ENCODE measurements at regions not wholly inside any gene's neighbourhood (a gene's known extent, or its start where the extent isn't known, plus 50 kb on each side); places are given as distances from the start of the nearest gene placed in this dataset.

GRCh38 chr10:118537623-118538022 is 57.8 kb downstream of the PRLHR start:
- no peak for DNase-seq (ENCODE audit: low read depth in 2 of 2)

- no peak for DNase-seq (ENCODE audit: low read depth in 2 of 2)
Observed at GRCh38 chr10:118534136-118534535, 61.3 kb downstream of the PRLHR start.

GRCh38 chr10:118531105-118531852 is 64.2 kb downstream of the PRLHR start:
- no peak for DNase-seq (ENCODE audit: low read depth in 2 of 2)

- no peak for DNase-seq (ENCODE audit: low read depth in 2 of 2)
Observed at GRCh38 chr10:118528426-118528825, 67.0 kb downstream of the PRLHR start.

- DNase-seq (ENCODE audit: low read depth in 2 of 2), result no peak
Observed at GRCh38 chr10:118523775-118524174, 71.7 kb downstream of the PRLHR start.

GRCh38 chr10:118522791-118523498 is 72.5 kb downstream of the PRLHR start:
- DNase-seq (ENCODE audit: low read depth in 2 of 2), result no peak

- no peak for DNase-seq (ENCODE audit: low read depth in 2 of 2)
Observed at GRCh38 chr10:118521415-118522117, 73.9 kb downstream of the PRLHR start.

GRCh38 chr10:118520116-118520742 is 75.2 kb downstream of the PRLHR start:
- DNase-seq (ENCODE audit: low read depth in 2 of 2), result no peak

- DNase-seq (ENCODE audit: low read depth in 2 of 2), result no peak
Observed at GRCh38 chr10:118518095-118518494, 77.4 kb downstream of the PRLHR start.

GRCh38 chr10:118516716-118517115 is 78.7 kb downstream of the PRLHR start:
- no peak for DNase-seq (ENCODE audit: low read depth in 2 of 2)

- DNase-seq (ENCODE audit: low read depth in 2 of 2), result no peak
Observed at GRCh38 chr10:118513174-118513573, 82.3 kb downstream of the PRLHR start.

GRCh38 chr10:118511711-118512110 is 83.7 kb downstream of the PRLHR start:
- DNase-seq (ENCODE audit: low read depth in 2 of 2), result no peak

- no peak for DNase-seq (ENCODE audit: low read depth in 2 of 2)
Observed at GRCh38 chr10:118508863-118509262, 86.6 kb downstream of the PRLHR start.

- DNase-seq (ENCODE audit: low read depth in 2 of 2), result no peak
Observed at GRCh38 chr10:118508355-118508754, 87.1 kb downstream of the PRLHR start.

GRCh38 chr10:118506671-118507590 is 88.5 kb downstream of the PRLHR start:
- DNase-seq (ENCODE audit: low read depth in 2 of 2), result no peak

GRCh38 chr10:118505363-118505762 is 90.1 kb downstream of the PRLHR start:
- DNase-seq (ENCODE audit: low read depth in 2 of 2), result no peak

GRCh38 chr10:118504467-118505205 is 90.8 kb downstream of the PRLHR start:
- DNase-seq (ENCODE audit: low read depth in 2 of 2), result no peak

GRCh38 chr10:118504044-118504443 is 91.4 kb downstream of the PRLHR start:
- no peak for DNase-seq (ENCODE audit: low read depth in 2 of 2)

GRCh38 chr10:118503192-118503591 is 92.3 kb downstream of the PRLHR start:
- no peak for DNase-seq (ENCODE audit: low read depth in 2 of 2)

- DNase-seq (ENCODE audit: low read depth in 2 of 2), result no peak
Observed at GRCh38 chr10:118501637-118502440, 93.6 kb downstream of the PRLHR start.

All from stimulated activated CD8-positive, alpha-beta memory T cell treated with anti-CD3 and anti-CD28 coated beads, Interleukin-2, amount 100 ng/mL, for 1 hour (primary cell).